ENCODE measurements at regions not wholly inside any gene's neighbourhood (a gene's known extent, or its start where the extent isn't known, plus 50 kb on each side); places are given as distances from the start of the nearest gene placed in this dataset.

- TF ChIP-seq GATA3 (IDR thresholded peaks at IDR 0.05; ENCODE audit: low read depth, low read length) (no peak), GATA2 (IDR thresholded peaks at IDR 0.05; ENCODE audit: low read depth, low read length) (no peak)
Observed at GRCh38 chr5:72042097-72042496, 65.2 kb upstream of the MAP1B start.

GRCh38 chr5:72045692-72046091, 61.6 kb upstream of the MAP1B start:
- no peak for TF ChIP-seq GATA2 (IDR thresholded peaks at IDR 0.05; ENCODE audit: low read depth, low read length)
- TF ChIP-seq GATA3 (IDR thresholded peaks at IDR 0.05; ENCODE audit: low read depth, low read length), result no peak

- TF ChIP-seq GATA2 (IDR thresholded peaks at IDR 0.05; ENCODE audit: low read depth, low read length) (no peak), GATA3 (IDR thresholded peaks at IDR 0.05; ENCODE audit: low read depth, low read length) (no peak)
Observed at GRCh38 chr5:72046106-72046505, 61.2 kb upstream of the MAP1B start.

- no peak for TF ChIP-seq GATA3 (IDR thresholded peaks at IDR 0.05; ENCODE audit: low read depth, low read length)
- no peak for TF ChIP-seq GATA2 (IDR thresholded peaks at IDR 0.05; ENCODE audit: low read depth, low read length)
Observed at GRCh38 chr5:72055636-72056035, 51.6 kb upstream of the MAP1B start.

All from SH-SY5Y (cell line).